Esophagus (tissue), 2 donors: ENCODE measurements at regions not wholly inside any gene's neighbourhood (a gene's known extent, or its start where the extent isn't known, plus 50 kb on each side); places are given as distances from the start of the nearest gene placed in this dataset.
"Not testable (repeated sequence)": the region's sequence is repeated elsewhere in the genome, so short reads cannot be mapped to it uniquely, and the experiment has no call there.

Experiments used
- H3K27ac ChIP-seq, 2 donors: one replicate each; pipeline ENCODE4 v1.5.1; 2013; ENCODE audit warnings: low read depth in 2 of 2, mild to moderate bottlenecking in 2 of 2, inconsistent platforms in 1 of 2, low read length in 1 of 2, moderate library complexity in 1 of 2
- H3K27me3 ChIP-seq, 2 donors: one replicate each; pipeline ENCODE4 v1.6.1; 2013; ENCODE audit warnings: low read length in 2 of 2, control low read depth in 1 of 2, mild to moderate bottlenecking in 1 of 2; ENCODE audit not compliant: insufficient read depth in 2 of 2, control insufficient read depth in 1 of 2
- H3K36me3 ChIP-seq, 2 donors: one replicate each; pipeline ENCODE4 v1.6.1; 2013; ENCODE audit warnings: low read length in 1 of 2; ENCODE audit not compliant: control insufficient read depth in 2 of 2, insufficient read depth in 2 of 2
- H3K4me1 ChIP-seq, 2 donors: one replicate each; pipeline ENCODE4 v1.6.1; 2013; ENCODE audit warnings: low read length in 1 of 2; ENCODE audit not compliant: control insufficient read depth in 2 of 2, insufficient read depth in 2 of 2
- H3K4me3 ChIP-seq, 2 donors: one replicate each; pipeline ENCODE4 v1.5.1; 2013; ENCODE audit warnings: low read length in 2 of 2, mild to moderate bottlenecking in 2 of 2, low read depth in 1 of 2, moderate library complexity in 1 of 2
- H3K9me3 ChIP-seq, 2 donors: one replicate each; pipeline ENCODE4 v1.6.1; 2013; ENCODE audit warnings: mild to moderate bottlenecking in 2 of 2, low read depth in 1 of 2, low read length in 1 of 2, moderate library complexity in 1 of 2; ENCODE audit not compliant: control insufficient read depth in 2 of 2, insufficient read depth in 1 of 2
- WGBS, 2 donors: extraction: QIAGEN DNeasy Blood & Tissue Kit; methylation state at CpG; one replicate each; pipeline ENCODE4 v1.1.7; 2013; 5-methylcytosine and 5-hydroxymethylcytosine counted together
- donor health status: healthy with polysubstance abuse.
- donor health status: Bipolar disorder and iron deficiency.

DNA sequence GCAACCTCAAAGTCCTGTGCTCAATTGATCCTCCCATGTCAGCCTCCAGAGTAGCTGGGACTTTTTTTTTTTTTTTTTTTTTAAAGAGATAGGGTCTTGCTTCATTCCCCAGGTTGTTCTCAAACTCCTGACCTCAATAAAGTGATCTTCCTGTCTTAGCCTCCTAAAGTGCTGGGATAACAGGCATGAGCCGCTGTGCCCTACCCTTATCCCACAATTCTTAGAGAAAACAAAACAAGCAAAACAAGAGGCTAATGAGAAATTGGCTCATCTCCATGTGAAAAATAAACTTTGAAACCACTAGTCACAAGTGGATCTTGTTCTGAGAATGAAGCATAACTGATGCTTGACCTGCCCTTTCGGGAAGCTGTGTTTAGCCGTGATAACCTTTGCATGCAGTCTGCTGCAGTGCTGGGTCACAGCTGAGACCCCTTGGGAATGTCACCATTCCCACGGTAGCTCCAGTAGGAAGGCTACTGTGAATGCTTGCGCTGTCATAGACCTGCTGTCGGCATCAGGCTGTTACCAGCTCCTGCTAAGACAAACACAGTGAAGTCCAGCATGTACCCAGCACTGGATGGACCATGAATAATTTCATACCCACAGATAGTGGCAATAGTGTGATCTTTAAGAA lies 290.7 kb upstream of the KIAA1217 start:
- H3K27me3 ChIP-seq: no peaks in the 10 kb centered on the region
- 47 to 52% methylated on average over 6 of the region's 6 CpGs for WGBS, 2 donors
- H3K4me1 ChIP-seq: no peaks in the 10 kb centered on the region
- no peak overlapping the region for H3K27ac ChIP-seq
- H3K36me3 ChIP-seq: no peaks in the 10 kb centered on the region
- no peak overlapping the region for H3K4me3 ChIP-seq
- peaks cover 0 to 5% of the 10 kb centered on the region in 2 donors for H3K9me3 ChIP-seq

- Histone ChIP-seq H3K4me3 (no peak overlapping the region), H3K4me1 (no peaks in the 10 kb centered on the region), H3K27ac (no peak overlapping the region), H3K27me3 (no peaks in the 10 kb centered on the region), H3K36me3 (no peaks in the 10 kb centered on the region), H3K9me3 (peaks cover 0 to 4% of the 10 kb centered on the region in 2 donors)
These were observed 290.1 kb upstream of the KIAA1217 start for GRCh38 chr10:23918839-23919238.

GRCh38 chr10:23927576-23928325 lies 281.2 kb upstream of the KIAA1217 start:
- Histone ChIP-seq H3K4me3 (no peak overlapping the region), H3K9me3 (no peaks in the 10 kb centered on the region), H3K36me3 (no peaks in the 10 kb centered on the region), H3K4me1 (no peaks in the 10 kb centered on the region), H3K27me3 (no peaks in the 10 kb centered on the region), H3K27ac (no peak overlapping the region)
- 67 to 71% methylated on average over 8 of the region's 8 CpGs for WGBS, 2 donors

GRCh38 chr10:23934023-23934422 lies 274.9 kb upstream of the KIAA1217 start:
- not testable (repeated sequence) for H3K4me1 ChIP-seq, H3K4me3 ChIP-seq, H3K27ac ChIP-seq, H3K36me3 ChIP-seq, H3K27me3 ChIP-seq, H3K9me3 ChIP-seq
- 54 to 86% methylated on average over 3 of the region's 3 CpGs for WGBS, 2 donors

DNA sequence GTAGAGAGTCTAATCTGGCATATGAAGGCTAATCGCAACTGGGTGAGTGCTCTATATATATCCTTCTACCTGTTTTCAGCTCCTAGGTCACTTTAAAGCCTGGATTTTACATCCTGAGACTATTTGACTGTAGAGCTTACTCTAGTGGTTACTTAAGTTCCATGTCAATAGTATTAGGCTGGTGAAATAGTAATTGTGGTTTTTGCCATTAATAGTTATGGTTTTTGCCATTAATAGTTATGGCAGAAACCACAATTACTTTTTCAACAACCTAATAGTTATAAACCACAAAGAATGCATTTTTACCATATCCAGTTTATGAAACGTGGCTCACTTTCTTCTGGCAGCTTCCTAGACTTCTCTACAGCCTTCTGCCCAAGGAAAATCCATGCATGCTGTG lies 263.1 kb upstream of the KIAA1217 start:
- no peaks in the 10 kb centered on the region for H3K9me3 ChIP-seq
- H3K36me3 ChIP-seq: no peaks in the 10 kb centered on the region
- H3K4me1 ChIP-seq: no peaks in the 10 kb centered on the region
- no peak overlapping the region for H3K4me3 ChIP-seq
- no peaks in the 10 kb centered on the region for H3K27me3 ChIP-seq
- WGBS, 2 donors: 64 to 69% methylated on average over 2 of the region's 2 CpGs
- no peak overlapping the region for H3K27ac ChIP-seq

- H3K4me3 ChIP-seq: no peak overlapping the region
- 68 to 85% methylated on average over 6 of the region's 6 CpGs for WGBS, 2 donors
- H3K36me3 ChIP-seq: no peaks in the 10 kb centered on the region
- no peaks in the 10 kb centered on the region for H3K4me1 ChIP-seq
- no peaks in the 10 kb centered on the region for H3K27me3 ChIP-seq
- no peak overlapping the region for H3K27ac ChIP-seq
- no peaks in the 10 kb centered on the region for H3K9me3 ChIP-seq
These were observed 257.1 kb upstream of the KIAA1217 start for GRCh38 chr10:23951841-23952240.

DNA sequence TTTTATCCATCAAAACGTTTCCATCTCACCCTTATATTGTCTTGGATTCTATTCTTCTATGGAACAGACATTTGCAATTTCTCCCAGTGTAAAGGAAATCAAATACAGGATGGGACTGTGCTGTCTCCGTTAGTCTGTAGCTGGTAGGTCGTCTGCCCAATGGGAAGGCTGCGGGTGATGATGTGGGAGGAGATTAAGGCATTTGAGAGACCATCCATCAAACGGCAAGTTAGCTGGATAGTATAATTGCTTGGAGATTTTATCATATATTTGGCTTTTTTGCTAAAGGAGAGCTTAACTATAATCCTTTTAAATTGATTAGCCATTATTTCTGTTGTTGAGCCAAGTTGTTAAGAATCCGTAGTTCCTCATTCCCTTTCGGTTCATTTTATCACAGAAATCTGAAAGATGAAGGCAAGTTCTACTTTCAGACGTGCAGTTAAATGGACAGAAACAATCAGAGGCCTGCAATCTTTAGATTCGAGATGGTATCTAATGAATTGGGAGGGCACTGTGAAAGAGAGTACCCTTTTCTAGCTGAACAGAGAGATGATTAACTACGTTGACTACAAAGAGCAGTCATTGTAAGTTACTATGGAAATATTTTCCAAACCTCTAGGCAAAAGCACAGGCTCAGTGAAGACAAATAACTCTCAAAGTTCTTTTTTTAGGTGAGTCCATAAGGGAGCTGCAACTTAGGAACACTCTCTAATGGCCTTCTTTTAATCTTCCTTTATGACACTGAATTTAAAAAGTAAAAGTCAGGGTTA lies 253.3 kb upstream of the KIAA1217 start:
- 52 to 58% methylated on average over 10 of the region's 10 CpGs for WGBS, 2 donors
- Histone ChIP-seq H3K9me3 (peaks cover 0 to 2% of the 10 kb centered on the region in 2 donors), H3K27me3 (no peaks in the 10 kb centered on the region), H3K4me1 (no peaks in the 10 kb centered on the region), H3K4me3 (no peak overlapping the region), H3K36me3 (no peaks in the 10 kb centered on the region), H3K27ac (no peak overlapping the region)

DNA sequence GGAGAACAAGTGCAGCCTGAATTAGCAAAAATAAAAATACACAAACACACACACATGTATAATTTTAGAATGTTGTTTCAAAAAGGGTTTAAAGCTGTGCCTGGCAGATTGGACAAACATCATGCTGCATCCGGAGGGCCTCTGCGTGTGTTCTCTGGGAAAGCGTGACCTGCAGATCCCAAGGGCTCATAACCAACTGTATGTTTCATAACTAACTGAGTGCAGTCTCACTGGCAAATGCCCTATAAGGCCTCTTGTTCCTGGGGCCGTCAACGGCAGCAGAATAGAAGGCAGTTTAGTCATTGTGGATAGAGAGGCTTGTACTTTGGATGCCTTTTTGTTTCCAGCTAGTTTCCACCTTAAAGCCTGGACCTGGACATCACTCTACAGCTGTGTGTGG lies 243.8 kb upstream of the KIAA1217 start:
- H3K27me3 ChIP-seq: no peaks in the 10 kb centered on the region
- H3K9me3 ChIP-seq: no peaks in the 10 kb centered on the region
- H3K4me3 ChIP-seq: no peak overlapping the region
- 73 to 75% methylated on average over 5 of the region's 5 CpGs for WGBS, 2 donors
- no peaks in the 10 kb centered on the region for H3K36me3 ChIP-seq
- no peaks in the 10 kb centered on the region for H3K4me1 ChIP-seq
- no peak overlapping the region for H3K27ac ChIP-seq

GRCh38 chr10:23965880-23966279 lies 243.1 kb upstream of the KIAA1217 start:
- no peak overlapping the region for H3K27ac ChIP-seq

More at GRCh38 chr10:23965880-23966279, 243.1 kb upstream of the KIAA1217 start:
- WGBS, 2 donors: 89 to 91% methylated on average over 1 of the region's 1 CpG
- no peaks in the 10 kb centered on the region for H3K27me3 ChIP-seq
- H3K9me3 ChIP-seq: no peaks in the 10 kb centered on the region
- H3K36me3 ChIP-seq: no peaks in the 10 kb centered on the region
- no peak overlapping the region for H3K4me3 ChIP-seq
- no peaks in the 10 kb centered on the region for H3K4me1 ChIP-seq
